NB4 (cell line): ENCODE measurements at regions not wholly inside any gene's neighbourhood (a gene's known extent, or its start where the extent isn't known, plus 50 kb on each side); places are given as distances from the start of the nearest gene placed in this dataset.
"Not testable (repeated sequence)": the region's sequence is repeated elsewhere in the genome, so short reads cannot be mapped to it uniquely, and the experiment has no call there.

ENCODE experiments used
- DNase-seq: peaks from one replicate; pipeline ENCODE4 v3.0.0; 2010; ENCODE audit warnings: low read depth
- H3K4me3 ChIP-seq: one replicate; pipeline ENCODE4 v1.5.1; 2011; ENCODE audit warnings: mild to moderate bottlenecking, low read depth, low read length, moderate library complexity
- CTCF ChIP-seq: IDR thresholded peaks from one replicate; pipeline ENCODE4 v1.5.1; 2012; ENCODE audit warnings: low read depth, low read length
- MAX ChIP-seq: IDR thresholded peaks from 2 replicates; pipeline ENCODE4 v1.6.1; 2011; ENCODE audit warnings: low read depth, low read length
- MYC ChIP-seq: IDR thresholded peaks from 2 replicates; pipeline ENCODE4 v1.6.1; 2011; ENCODE audit warnings: low read depth, low read length
- POLR2A ChIP-seq: IDR thresholded peaks from 2 replicates; pipeline ENCODE4 v1.6.1; 2011; ENCODE audit warnings: mild to moderate bottlenecking; ENCODE audit not compliant: insufficient read length; ENCODE audit errors: extremely low read depth

GRCh38 chr7:131640686-131641085, 84.3 kb upstream of the PODXL start:
- H3K4me3 ChIP-seq, result no peak overlapping the region
- no peak for DNase-seq
- TF ChIP-seq POLR2A (no peak), MYC (no peak), MAX (no peak), CTCF (no peak)

GRCh38 chr7:131638641-131639430, 82.4 kb upstream of the PODXL start:
- no peak for TF ChIP-seq POLR2A
- no peak for TF ChIP-seq MAX
- no peak for TF ChIP-seq CTCF
- TF ChIP-seq MYC, result no peak
- no peak overlapping the region for H3K4me3 ChIP-seq
- no peak for DNase-seq

GRCh38 chr7:131637859-131638258, 81.4 kb upstream of the PODXL start:
- no peak overlapping the region for H3K4me3 ChIP-seq
- TF ChIP-seq CTCF (no peak), POLR2A (no peak)
- no peak for DNase-seq

- DNase-seq, result no peak
- TF ChIP-seq MYC (no peak), POLR2A (no peak), CTCF (no peak), MAX (no peak)
- no peak overlapping the region for H3K4me3 ChIP-seq
These were observed 79.7 kb upstream of the PODXL start for GRCh38 chr7:131636092-131636491.

- DNase-seq, H3K4me3 ChIP-seq: not testable (repeated sequence)
These were observed 77.8 kb upstream of the PODXL start for GRCh38 chr7:131634197-131634596.

GRCh38 chr7:131633342-131633843, 77.0 kb upstream of the PODXL start:
- TF ChIP-seq CTCF (no peak), MYC (no peak), MAX (no peak), POLR2A (no peak)
- DNase-seq, result no peak
- no peak overlapping the region for H3K4me3 ChIP-seq
